Fibroblast of peridontal ligament (primary cell): ENCODE measurements at regions not wholly inside any gene's neighbourhood (a gene's known extent, or its start where the extent isn't known, plus 50 kb on each side); places are given as distances from the start of the nearest gene placed in this dataset.

ENCODE experiments used
- DNase-seq: peaks from one replicate; pipeline ENCODE4 v3.0.0-alpha.2; 2010; ENCODE audit errors: extremely low read depth

DNA sequence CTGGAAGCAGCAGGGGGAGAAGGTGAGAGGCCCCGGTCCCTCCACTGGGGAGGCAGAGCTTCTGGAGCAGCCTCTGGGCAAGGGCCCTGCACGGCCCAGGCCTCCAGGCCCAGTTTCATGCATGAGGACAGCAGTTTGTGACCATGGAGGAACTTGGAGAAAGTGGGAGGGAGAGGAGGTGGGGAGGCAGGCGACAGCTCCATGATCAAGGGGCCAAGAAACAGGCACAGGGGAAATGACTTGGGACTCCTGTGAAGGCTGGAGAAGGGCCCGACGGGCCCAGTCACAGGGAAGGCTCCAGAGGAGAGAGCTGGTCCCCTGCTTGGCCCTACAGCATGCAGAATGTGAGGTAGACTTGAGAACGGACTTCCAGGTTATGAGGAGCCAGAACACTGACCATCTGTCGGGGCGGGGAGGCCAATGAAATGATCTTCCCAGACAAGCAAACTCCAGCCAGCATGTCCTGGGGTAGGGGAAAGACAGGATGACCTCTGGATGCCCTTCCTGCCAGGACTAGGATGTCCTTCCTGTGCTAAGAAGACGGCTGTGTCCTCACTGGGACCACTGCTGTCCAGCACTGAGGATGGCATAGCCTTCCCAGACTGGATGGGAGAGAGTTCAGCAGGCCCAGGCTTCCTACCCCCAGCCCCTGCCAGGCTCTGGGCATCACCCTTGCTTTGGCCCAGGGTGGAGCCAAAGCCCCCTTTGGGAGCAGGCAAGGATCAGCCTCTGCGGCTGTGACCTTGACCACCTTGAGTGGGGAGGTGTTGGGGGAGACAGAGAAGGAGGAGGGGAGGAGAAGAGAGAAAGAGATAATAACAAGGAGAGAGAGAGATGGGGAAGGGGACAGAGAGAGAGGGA lies 548.2 kb downstream of the PTPRU start:
- no peak for DNase-seq

DNA sequence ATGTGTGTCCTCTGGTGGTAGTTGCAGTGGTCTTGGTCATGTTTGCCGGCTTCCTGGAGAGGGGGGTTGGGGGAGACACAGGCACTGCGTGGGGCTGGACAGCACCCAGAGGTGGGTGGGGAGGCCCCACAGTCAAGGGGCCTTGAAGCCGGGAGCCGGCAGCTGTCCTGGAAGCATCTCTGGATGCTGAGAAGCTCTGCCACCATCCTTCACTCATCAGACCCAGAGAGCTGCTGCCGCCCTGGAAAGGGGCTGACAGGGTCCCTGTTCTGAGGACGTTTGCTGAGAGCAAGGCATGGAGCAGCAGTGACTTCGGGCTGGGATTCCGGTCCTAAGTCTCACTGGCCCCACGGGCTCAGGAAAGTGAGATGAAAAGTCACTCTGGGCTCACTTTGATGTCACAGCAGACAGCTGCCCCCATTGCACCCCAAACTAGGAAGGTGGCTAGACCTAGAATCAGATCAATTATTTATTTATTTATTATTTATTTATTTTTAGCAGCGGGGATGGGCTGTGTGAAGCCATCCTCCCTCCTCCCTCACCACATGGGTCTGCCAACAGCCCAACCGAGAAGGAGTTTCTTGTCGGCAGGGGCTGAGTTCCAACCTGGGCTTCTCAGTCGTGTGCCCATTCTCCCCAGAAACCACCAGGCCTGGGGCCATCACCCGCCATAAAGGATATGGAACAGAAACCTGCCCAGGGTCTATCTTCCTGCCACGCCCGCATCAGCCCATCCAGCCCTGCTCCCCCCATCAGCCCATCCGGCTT lies 547.4 kb downstream of the PTPRU start:
- DNase-seq = no peak

DNA sequence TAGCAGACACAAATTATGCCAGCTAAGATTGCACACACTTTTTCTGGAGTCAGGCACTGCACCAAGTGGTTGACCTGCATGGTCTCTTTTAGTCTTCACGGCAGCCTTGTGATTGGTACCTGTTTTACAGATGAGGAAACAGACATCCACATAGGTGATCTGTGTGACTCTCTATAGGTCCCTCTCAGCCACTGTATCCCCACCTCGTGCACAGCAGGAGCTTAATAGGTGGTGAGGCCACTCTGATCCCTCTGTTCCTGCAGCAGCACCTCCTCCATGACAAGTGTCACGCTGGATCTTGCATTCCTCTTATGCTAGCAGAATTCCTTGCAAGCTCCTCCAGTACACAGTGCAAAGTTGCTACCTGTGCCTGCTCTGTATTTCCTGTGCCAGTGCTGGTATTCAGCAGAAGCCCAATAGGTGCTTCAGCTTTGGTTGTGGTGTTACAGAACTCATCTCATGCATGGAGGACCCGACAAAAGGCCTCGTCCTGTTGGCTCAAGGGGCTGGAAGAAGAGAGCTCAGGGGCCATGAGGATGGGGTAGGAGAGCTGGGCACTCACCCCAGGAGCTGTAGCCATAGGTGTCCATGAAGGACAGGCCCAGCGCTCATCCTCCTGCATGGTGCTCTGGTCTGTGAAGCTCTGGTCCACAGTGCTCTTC lies 546.7 kb downstream of the PTPRU start:
- no peak for DNase-seq

DNA sequence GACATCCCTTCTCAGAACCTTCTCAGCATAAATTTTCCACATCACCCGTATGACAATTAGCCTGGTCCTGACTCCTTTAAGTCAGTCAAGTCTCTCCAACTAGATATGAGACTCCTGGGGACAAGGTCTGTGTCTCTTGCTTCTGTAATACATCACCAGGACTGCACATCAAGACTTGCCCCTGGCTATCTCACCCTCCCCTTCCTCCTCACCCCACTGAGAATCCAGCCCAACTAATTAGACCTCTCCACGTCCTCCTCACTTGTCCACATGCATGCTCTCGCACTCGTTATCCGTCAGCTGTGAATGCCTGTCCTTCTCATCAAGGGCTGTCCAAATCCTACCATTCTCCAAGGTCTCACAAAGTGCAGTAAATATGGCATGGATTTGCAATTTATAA lies 542.8 kb downstream of the PTPRU start:
- DNase-seq = no peak

DNA sequence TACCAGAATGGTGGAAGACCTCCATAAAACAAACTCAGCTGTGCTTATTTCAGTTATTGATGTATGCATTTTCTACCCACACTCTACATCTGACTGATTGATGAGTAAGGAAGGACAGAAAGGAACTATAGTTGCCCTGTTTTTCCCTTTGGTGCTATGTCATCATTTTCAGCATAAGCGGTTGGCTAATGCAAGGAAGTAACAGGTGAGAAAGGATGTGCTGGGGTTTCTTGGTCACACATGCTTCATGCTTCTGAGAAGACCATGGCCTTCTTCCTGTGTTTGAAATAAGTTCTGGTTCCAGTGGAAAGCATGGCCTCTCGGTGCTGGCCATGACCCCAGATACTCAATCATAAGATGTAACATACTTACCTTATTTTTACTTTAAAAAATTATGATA lies 541.2 kb downstream of the PTPRU start:
- no peak for DNase-seq

DNA sequence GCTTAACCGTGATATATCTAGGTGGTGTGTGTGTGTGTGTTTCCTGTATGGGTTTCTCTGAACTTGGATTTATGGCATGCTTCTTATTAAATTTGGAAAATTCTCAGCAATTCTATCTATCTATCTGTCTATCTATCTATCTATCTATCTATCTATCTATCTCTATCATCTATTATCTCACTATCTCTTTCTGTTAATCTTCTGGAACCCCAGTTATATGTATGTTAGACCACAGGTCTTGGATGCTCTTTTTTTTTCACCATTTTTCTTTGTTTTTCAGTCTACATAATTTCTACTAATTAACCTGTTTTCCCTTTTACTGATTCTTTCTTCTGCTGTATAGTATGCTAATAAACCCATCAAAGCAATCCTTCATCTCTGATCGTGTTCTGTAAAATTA lies 538.0 kb downstream of the PTPRU start:
- DNase-seq = no peak

DNA sequence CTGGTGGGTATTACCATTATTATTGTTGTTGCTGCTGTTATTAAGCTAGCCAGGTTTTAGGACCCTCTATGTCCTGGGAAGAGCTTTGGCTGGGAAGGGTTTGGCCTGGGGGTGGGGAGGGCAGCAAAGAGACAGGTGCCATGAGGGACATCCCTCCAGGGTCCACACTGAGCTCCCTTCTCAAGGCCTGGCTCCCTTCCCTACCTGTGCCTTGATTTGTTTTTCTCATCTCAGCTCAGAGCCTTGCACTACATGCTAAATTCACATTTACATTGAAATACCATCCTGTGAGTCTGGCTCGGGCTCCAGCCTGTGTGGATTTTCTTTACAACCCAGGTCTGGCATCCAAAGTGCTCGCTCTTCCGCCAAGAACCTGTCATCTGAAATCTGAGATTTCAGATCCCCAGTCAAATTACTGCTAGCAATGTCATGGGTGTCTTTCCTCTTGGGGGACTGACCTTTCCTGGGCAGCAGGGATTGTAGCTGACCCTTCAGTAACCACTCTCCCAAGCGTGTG lies 536.3 kb downstream of the PTPRU start:
- no peak for DNase-seq

DNA sequence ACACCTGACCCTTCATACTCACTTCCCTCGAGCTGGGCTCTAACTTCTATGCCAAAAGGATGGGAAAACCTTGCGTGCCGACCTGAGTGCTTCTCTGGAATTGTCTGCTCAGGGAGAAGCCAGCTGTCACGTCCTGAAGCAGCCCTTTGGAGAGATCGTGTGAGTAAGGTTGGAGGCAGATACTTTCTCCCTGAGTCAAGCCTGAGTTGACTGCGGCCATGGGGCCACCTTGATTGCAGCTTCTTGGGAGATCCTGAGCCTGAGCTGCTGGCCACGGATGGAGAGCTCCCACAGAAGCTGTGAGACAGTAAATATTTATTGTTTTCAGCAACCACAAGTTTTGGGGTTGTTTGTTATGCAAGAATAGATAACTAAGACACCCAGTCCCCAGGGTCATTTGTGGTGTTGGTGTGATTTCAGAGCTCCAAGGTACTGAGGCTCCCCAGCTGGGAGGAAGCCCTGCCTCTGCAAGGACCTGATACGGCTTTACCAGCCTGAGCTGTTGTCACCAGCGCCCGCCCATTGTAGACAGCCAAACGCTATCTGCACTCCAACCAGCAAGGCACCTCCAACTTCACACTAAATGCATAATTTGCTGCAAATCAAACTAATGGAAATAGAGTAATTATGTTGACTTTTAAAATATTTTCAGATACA lies 531.6 kb downstream of the PTPRU start:
- no peak for DNase-seq

DNA sequence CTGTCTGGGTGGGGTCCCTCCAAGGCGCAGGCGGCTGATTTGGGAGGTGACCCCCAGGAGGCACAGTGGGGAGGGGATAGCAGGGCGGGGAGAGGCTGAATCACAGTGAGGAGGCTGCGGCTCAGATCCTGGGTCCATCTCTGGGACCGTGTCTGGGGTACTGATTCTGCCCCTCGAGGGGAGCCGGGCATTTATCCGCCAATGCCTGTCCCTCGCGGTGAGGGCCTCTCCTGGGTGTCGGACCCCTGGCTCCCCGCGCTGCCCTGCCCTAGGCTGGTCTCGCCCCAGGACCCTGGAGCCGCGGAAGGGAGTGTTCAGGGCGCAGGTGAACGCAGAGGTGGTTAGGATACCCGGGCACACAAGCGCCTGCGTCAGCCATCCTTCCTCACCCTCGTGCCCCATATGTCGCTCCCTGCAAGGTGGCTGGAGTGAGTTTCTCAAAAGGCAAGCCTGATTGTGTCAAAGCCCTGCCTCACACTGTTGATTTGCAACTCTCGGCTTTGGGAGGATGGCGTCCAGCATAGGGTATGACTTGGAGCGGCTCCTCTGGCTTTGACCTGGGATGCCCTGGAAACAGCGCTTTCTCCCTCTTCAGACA lies 530.9 kb downstream of the PTPRU start:
- DNase-seq = no peak

DNA sequence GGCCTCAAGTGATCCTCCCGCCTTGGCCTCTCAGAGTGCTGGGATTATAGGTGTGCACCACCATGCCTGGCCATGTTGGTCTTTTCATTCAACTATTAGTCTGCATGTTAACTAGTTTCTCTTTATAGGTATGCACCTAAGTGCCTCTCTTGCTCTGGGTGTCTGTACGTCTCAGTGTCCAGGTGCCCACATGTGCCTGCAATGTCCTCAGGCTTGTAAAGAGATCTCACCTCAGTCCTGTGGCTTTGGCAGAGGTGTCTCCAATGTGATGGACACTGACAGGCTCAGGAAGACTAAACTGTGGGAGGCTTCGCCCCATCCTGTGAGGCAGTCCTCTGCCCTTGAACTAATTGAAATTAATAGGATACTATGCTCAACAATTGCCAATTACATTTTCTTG lies 526.3 kb downstream of the PTPRU start:
- no peak for DNase-seq

DNA sequence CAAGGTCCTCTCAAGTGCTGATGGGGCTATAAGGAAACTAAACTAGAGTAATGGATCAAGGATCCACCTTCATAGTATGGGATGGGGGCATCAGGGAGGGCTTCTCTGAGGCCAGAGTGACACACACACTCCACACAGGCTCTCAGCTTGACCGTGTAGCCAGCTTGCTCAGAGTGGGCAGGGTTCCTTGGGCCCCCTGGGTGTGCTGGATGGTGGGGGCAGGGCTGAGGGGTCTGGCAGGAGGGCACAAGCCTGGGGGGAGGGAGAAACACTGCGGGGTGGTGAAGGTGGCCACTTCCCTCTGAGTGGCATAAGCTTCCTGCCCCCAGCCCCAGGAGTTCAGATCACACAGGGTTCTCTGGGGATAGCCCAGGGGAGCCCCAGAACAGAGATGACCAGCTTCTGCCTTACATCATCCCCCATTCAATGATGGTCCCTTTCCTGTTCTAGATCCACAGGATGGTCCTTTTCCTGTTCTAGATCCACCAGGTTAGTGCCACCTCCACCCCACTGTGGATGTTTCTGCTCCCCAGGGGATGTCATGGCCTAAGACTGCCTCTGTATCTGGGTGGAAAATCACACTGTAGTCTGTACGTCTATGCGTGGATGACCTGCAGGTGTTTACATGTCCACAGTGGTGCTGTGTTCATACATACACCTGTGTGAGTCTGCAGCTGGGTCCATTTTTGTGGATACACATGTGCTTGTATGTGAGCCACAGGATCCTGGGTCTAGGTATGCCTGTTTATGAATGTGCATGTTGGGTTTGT lies 525.0 kb downstream of the PTPRU start:
- DNase-seq = no peak

DNA sequence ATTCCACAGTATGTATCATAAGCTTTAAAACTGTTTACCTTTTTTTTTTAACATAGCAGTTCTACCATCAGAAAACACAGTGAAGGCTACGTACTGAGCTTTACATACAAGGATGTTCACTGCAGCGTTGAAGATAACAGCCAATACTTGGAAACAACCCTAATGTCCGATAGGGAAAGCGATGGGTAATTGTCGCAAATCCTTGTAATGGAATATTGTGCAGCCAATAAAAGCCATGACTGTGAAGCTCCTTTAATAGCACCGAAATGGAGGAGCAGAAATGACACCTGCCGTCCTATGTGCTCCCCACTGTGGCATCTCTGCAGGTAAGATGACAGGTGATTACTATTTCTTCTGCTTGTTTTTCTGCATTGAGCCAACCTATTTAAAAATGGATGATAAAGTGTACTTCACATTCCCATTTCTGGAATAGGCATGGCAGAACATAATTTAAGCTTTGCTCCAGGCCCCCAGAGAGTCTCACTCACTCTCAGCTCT lies 523.8 kb downstream of the PTPRU start:
- DNase-seq = no peak

DNA sequence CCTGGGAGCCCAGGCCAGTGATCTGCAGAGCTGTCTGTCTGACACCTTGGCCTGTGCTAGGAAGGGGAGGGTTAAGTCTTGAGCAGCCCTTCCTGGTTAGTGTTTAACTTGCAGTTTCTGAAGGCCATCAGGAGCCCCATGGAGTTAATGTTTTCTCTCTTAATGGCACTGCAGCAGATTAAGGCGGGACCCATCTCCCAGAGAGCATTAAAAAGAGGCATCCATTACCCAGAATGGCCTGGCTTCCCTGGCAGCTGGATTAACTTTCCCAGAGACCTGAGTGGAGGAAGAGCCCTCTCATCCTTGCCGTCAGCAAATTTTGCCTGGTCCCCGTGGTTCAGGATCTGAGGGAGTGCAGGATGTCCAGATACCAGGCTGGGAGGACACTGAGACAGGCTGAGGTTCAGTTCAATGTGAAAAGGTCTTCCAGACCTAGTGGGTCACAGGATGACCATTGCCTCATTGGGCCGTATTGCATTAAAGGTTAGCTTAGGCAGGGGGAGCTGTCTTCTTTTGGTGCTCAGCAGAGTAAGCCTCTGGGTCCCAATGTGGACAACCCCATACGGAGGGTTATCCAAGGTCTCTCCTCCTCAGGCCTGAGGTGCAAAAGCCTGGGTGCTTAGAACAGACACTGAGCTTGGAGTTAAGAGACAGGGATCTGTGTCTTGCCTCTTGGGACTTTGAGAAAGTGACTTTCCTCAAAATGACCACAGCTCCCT lies 522.6 kb downstream of the PTPRU start:
- DNase-seq = no peak

DNA sequence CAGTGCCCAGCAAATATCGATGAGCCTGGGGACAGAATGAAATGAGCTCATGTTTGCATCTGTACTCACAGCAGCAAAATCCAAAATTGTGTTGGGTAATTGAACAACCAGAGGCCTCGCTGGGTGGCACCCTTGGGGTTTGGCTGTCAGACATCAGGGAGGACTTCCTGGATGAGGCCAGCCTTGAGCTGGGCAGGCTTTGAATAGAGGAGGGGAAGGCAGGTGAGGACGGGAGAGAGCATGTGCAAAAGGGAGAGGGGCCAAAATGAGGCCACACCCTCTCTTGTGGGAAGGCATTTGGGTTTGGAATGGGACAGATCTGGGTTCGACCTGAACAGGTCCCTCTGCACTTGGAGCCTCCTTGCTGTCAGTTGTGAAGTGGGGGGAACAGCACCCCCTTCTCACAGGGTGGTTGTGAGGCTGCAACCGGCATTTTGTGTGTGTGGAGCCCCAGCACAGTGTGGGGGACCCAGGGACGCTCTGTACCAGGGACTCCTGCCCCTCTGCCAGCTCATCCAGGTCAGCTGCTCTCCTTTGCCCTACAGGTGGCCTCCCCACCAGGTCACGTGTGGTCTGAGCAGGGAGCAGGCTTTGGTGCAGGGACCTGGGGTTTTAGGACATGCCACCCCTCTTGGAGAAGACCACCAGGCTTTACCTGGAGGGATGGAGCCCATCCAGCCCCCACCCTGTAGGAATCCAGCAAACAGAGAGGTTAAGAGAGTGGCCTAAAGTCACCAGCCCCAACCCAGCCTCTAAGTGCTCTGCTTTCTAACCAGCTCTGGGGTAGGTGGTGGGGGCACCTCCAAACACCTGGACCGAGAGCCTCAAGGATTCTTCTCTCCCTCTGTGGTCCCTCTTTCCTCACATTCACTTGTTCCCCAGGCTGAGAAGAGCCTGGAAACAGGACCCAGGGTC lies 521.8 kb downstream of the PTPRU start:
- no peak for DNase-seq

DNA sequence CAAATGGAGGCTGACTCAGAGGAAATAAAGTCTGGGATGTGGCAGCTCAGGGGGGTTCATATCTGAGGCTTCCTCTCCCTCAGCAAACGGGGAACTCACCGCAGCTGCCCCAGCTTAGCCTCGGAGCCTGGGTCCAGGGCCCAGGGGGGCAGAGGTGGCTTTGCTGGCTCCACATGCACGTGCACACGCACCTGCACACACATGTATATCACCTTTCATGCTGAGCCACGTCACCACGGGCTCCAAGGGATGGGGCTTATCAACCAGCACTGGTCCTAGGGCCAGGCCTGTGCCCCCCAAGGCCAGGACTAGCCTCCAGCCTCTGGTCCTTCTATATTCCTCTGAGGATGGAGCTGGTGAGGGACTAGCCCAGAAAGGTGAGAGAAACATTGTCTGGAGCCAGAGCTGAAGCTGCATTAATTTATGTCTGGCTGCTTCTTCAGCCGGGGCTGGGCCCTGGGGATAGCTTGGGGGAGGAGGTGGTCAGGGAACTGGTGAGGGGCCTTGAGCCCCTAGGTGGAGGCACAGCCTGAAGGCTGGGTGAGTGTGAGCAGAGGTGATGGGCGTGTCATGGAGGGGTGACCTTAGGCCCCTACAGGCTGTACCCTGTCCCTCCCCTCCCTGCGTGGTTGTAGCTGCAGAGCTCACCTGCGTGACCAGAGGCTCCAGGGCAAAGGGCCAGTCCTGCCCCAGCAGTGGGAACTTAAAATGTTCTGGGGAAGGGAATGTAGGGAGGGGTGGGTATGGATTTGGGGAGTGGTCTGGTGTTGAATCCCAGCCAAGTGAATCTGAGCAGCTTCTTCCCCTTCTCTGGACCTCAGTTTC lies 520.8 kb downstream of the PTPRU start:
- DNase-seq = no peak

DNA sequence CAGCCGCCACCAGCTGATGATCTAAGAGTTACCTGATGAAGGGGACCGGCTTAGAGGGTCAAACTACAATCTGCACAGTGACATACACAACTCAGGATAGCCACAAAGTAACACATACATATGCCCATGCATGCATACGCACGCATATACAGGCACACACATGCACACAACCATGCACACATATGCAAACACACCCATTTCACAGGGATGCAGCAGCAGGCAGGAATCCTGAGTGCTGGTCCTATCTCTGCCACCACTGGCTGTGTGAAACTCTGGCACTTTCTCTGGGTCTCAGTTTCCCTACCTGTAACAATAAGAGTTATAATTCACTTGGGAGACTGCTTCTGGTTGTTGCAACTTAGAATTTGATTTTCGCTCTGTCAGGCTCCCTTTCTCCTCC lies 520.2 kb downstream of the PTPRU start:
- DNase-seq = no peak

DNA sequence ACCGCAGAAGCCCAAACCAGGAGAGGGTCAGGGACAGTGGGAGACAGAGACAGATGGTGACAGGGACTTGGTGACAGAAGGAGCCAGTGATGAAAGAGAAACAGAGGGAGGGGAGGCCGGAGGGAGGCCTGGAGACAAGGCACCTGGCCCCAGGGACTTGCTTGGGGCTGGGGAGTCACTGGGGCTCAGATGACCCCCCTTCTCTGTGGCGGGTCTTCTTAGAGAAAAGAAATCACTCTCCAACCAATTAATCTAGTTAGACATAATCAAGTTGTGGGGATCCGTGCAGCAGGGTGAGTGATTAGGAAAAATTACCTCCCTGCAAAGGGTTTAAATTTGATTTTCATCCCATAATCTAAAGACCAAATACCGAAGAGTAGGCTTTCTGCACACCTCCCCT lies 519.8 kb downstream of the PTPRU start:
- DNase-seq = no peak
